H1 (cell line): ENCODE measurements at regions not wholly inside any gene's neighbourhood (a gene's known extent, or its start where the extent isn't known, plus 50 kb on each side); places are given as distances from the start of the nearest gene placed in this dataset.

ENCODE experiments used
- ATF3 ChIP-seq: IDR thresholded peaks from 2 replicates; pipeline ENCODE4 v1.6.1; 2011; ENCODE audit warnings: low read depth, mild to moderate bottlenecking, low read length; ENCODE audit not compliant: insufficient read depth
- CREB1 ChIP-seq: IDR thresholded peaks from 2 replicates; pipeline ENCODE4 v1.6.1; 2012; ENCODE audit warnings: inconsistent platforms
- EP300 ChIP-seq, 2 experiments: IDR thresholded peaks; 1 replicate in 1 of 2; 2 replicates in 1 of 2; pipeline ENCODE4 v1.6.1; 2011 to 2012; ENCODE audit warnings: low read depth in 2 of 2, low read length in 2 of 2, mild to moderate bottlenecking in 2 of 2, borderline replicate concordance in 1 of 2, inconsistent platforms in 1 of 2, moderate library complexity in 1 of 2
- EZH2 ChIP-seq: fragments of 200-600 bp; sonication (generic); IDR thresholded peaks from 2 replicates; pipeline ENCODE4 v1.7.1; 2012; ENCODE audit warnings: low read depth, mild to moderate bottlenecking, moderate library complexity, low read length, inconsistent platforms; ENCODE audit not compliant: severe bottlenecking
- FOSL1 ChIP-seq: IDR thresholded peaks from 2 replicates; pipeline ENCODE4 v1.6.1; 2011; ENCODE audit warnings: mild to moderate bottlenecking, low read depth, low read length, moderate library complexity; ENCODE audit not compliant: insufficient read depth
- KDM1A ChIP-seq: fragments of 200-600, 300-600 bp; sonication (generic); IDR thresholded peaks from 2 replicates; pipeline ENCODE4 v1.7.1; 2016; ENCODE audit warnings: mild to moderate bottlenecking, low read length, borderline replicate concordance
- POLR2A ChIP-seq, 2 experiments: IDR thresholded peaks; 1 replicate in 1 of 2; 2 replicates in 1 of 2; pipeline ENCODE4 v1.6.1; 2011; ENCODE audit warnings: low read depth in 2 of 2, low read length in 2 of 2, mild to moderate bottlenecking in 2 of 2; ENCODE audit errors: control extremely low read depth in 1 of 2
- POLR2AphosphoS5 ChIP-seq: IDR thresholded peaks from 2 replicates; pipeline ENCODE4 v1.6.1; 2011; ENCODE audit warnings: low read depth, low read length
- RAD21 ChIP-seq, 2 experiments: IDR thresholded peaks in 1 of 2; conservative IDR thresholded peaks in 1 of 2; 2 replicates each; pipeline ENCODE4 v1.6.1; 2011; ENCODE audit warnings: low read depth in 2 of 2, low read length in 2 of 2, improper control_type of control experiment in 1 of 2, inconsistent platforms in 1 of 2, mild to moderate bottlenecking in 1 of 2, moderate library complexity in 1 of 2
- SIN3A ChIP-seq, 2 experiments: IDR thresholded peaks in 1 of 2; conservative IDR thresholded peaks in 1 of 2; 2 replicates each; pipeline ENCODE4 v1.6.1; 2011 to 2012; ENCODE audit warnings: low read length in 2 of 2, improper control_type of control experiment in 1 of 2, low read depth in 1 of 2, mild to moderate bottlenecking in 1 of 2
- SP1 ChIP-seq: IDR thresholded peaks from 2 replicates; pipeline ENCODE4 v1.6.1; 2011; ENCODE audit warnings: low read depth, low read length
- TCF12 ChIP-seq: IDR thresholded peaks from 2 replicates; pipeline ENCODE4 v1.6.1; 2011; ENCODE audit warnings: low read depth, mild to moderate bottlenecking, low read length
- TF ChIP-seq, protein P1 (sequence below), 3 experiments: IDR thresholded peaks; 1 replicate in 2 of 3; 2 replicates in 1 of 3; pipeline versions ENCODE4 v1.5.1 to v1.6.1; 2011; ENCODE audit warnings: low read length in 3 of 3, mild to moderate bottlenecking in 3 of 3, inconsistent platforms in 2 of 3, low read depth in 1 of 3, moderate library complexity in 1 of 3; ENCODE audit not compliant: insufficient read depth in 1 of 3; ENCODE audit errors: control extremely low read depth in 1 of 3
- TF ChIP-seq, protein P2 (sequence below): IDR thresholded peaks from 2 replicates; pipeline ENCODE4 v1.6.1; 2011; ENCODE audit warnings: low read length, improper control_type of control experiment

- TF ChIP-seq CREB1 (no peak), TCF12 (no peak), SP1 (no peak), SIN3A (conservative IDR thresholded peaks at IDR 0.05 in 1 of 2, IDR thresholded peaks at IDR 0.05 in 1 of 2; ENCODE audit: low read depth in 1 of 2, low read length in 2 of 2) (no peak), EP300 (IDR thresholded peaks at IDR 0.05; ENCODE audit: borderline replicate concordance in 1 of 2, low read depth in 2 of 2, low read length in 2 of 2) (no peak), FOSL1 (no peak), POLR2AphosphoS5 (no peak), RAD21 (IDR thresholded peaks at IDR 0.05 in 1 of 2, conservative IDR thresholded peaks at IDR 0.05 in 1 of 2; ENCODE audit: low read depth in 2 of 2, low read length in 2 of 2) (no peak), EZH2 (no peak), POLR2A (IDR thresholded peaks at IDR 0.05; ENCODE audit: control extremely low read depth in 1 of 2, low read depth in 2 of 2, low read length in 2 of 2) (no peak), ATF3 (no peak), KDM1A (no peak)
- TF ChIP-seq, protein P1, sequence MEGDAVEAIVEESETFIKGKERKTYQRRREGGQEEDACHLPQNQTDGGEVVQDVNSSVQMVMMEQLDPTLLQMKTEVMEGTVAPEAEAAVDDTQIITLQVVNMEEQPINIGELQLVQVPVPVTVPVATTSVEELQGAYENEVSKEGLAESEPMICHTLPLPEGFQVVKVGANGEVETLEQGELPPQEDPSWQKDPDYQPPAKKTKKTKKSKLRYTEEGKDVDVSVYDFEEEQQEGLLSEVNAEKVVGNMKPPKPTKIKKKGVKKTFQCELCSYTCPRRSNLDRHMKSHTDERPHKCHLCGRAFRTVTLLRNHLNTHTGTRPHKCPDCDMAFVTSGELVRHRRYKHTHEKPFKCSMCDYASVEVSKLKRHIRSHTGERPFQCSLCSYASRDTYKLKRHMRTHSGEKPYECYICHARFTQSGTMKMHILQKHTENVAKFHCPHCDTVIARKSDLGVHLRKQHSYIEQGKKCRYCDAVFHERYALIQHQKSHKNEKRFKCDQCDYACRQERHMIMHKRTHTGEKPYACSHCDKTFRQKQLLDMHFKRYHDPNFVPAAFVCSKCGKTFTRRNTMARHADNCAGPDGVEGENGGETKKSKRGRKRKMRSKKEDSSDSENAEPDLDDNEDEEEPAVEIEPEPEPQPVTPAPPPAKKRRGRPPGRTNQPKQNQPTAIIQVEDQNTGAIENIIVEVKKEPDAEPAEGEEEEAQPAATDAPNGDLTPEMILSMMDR (IDR thresholded peaks at IDR 0.05; ENCODE audit: control extremely low read depth in 1 of 3, insufficient read depth in 1 of 3, low read depth in 1 of 3, low read length in 3 of 3) = no peak
- TF ChIP-seq, protein P2, sequence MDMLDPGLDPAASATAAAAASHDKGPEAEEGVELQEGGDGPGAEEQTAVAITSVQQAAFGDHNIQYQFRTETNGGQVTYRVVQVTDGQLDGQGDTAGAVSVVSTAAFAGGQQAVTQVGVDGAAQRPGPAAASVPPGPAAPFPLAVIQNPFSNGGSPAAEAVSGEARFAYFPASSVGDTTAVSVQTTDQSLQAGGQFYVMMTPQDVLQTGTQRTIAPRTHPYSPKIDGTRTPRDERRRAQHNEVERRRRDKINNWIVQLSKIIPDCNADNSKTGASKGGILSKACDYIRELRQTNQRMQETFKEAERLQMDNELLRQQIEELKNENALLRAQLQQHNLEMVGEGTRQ = no peak
Measured at GRCh38 chr5:167381457-167381856, 910.0 kb upstream of the WWC1 start.
